GM18508 (cell line): ENCODE measurements at regions not wholly inside any gene's neighbourhood (a gene's known extent, or its start where the extent isn't known, plus 50 kb on each side); places are given as distances from the start of the nearest gene placed in this dataset.
A peak's percentile ranks its signal among the peaks of the same experiment; 100 is the strongest.

ENCODE experiments used
- ATAC-seq: cut with Tn5 transposase; IDR thresholded peaks from one replicate; pipeline ENCODE4 v1.9.1; 2021; ENCODE audit warnings: moderate number of reproducible peaks; ENCODE audit not compliant: insufficient read depth, unreplicated experiment

DNA sequence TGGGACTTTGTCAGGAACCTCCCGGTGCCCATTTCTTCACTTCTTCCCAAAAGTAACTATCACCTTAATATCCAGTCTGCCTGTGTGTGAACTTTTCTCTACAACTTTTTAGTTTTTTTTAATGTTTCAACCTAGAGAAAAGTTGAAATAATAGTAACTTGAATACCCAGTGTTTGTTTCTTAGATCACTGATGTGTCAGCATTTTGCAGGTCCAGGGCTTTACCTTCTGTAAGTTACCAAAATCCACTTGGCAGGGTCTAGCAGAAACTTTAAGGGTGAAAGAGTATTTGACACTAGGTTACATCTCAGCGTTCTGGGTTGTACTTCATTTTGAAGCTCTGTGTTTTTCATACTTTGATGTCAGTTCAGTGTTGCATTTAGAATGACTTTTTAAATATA, 372.7 kb downstream of the ARL4A start:
- ATAC-seq: no peak

DNA sequence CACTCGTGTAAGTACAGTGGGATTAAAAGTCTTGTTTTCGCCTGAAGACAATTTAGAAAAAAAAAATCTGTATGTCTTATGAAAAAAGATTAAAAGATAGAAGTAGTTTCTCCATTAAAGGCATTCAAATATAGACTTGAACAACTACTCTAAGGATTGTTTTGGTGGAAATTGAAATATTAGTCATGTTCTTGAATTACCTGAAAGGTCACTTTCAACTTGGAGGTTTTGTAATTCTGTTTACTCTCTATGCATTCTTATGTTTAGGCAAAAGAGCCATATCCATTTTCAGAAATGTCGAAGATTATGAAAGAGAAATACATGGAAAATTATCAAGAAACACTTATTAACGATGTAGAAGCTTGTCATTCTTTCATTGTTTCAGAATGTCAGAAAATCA, 373.7 kb downstream of the ARL4A start:
- no peak for ATAC-seq

DNA sequence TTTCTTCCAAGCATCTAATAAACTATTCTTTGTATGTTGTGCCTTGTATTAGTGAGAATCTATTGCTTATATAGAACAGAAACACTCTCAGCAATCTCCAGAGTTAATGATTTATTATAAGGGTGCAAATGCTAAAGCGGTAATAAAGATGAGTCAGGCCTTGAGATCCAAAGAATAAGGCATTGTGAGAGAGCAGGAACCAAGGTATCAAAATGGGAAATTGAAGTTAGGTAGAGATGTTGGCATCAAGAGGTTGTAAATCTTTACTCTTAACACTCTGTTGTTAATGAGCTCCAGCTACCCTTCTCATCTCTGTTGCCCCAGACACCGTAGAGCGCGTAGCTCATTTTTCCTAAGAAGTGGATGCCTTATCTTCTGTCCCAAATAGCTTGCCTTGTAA, 375.2 kb downstream of the ARL4A start:
- no peak for ATAC-seq

DNA sequence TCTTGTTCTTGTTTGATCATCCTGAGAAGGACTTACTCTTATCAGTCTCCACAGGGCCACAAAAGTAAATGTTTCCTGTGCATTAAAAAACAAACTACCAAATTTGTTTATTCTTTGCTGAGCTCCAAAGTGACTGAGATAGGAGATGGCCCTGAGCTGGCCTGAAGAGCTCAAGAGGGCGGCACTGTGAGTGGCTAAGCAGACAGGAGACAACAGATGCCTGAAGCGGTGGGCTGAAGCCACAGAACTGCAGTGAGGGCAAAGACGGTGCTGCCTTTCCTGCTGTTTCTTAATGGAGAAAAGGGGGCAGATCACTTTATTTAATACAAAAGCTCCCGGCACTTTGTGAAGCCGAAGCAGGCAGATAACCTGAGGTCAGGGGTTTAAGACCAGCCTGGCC, 379.6 kb downstream of the ARL4A start:
- no peak for ATAC-seq

DNA sequence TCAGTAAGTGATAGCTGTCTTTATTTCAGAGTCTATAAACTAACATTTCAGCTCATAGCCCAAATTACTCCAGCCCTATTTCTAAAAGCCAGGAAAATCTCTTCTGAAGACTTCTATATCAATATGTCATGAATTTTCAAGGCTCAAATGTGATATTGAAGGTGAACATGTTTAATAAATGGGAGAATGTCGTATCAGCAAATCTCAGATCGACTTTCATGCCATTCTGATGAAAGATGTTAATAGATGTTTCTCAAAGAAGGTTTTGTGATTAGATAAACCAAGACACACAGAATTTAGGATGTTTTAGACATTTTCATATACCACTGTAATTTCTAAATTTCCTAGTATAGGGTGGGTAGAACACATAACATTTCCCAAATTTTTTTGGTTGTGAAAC, 380.6 kb downstream of the ARL4A start:
- no peak for ATAC-seq

DNA sequence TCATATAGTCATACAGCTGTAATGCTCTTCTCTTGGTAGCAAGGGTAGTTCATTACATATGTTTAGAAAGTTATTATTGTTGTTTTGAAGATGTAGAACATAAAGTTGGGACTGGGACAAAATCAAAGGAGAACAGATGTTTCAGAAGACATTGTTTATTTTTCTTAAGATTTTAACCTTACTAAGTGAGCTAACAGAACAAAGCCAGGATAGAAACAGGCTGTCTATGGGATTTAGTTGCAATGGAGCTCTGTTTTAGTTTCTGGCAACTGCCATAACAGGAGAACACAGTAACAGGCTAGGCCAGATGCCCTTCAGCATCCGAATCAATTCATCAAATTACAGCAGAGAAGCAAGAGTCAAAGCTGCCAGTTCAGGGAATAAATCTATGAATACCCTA, 382.4 kb downstream of the ARL4A start:
- no peak for ATAC-seq

DNA sequence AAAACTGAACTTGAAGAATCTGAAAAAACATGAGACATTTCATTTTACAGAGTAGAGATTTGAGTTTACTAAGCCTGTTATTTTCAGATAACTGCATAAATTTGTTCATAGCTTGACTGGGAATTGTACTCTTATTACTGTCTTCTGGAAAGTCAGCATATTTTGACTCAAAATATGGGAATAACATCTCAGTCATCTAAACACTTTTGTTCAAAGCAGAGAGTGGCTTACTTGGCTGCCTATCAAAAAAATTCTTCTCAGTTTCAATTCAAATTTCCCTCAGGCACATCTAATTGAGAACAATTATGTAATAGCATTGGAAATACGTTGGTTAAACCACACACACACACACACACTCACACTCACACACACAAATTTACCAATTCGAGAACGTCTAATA, 384.6 kb downstream of the ARL4A start:
- no peak for ATAC-seq

DNA sequence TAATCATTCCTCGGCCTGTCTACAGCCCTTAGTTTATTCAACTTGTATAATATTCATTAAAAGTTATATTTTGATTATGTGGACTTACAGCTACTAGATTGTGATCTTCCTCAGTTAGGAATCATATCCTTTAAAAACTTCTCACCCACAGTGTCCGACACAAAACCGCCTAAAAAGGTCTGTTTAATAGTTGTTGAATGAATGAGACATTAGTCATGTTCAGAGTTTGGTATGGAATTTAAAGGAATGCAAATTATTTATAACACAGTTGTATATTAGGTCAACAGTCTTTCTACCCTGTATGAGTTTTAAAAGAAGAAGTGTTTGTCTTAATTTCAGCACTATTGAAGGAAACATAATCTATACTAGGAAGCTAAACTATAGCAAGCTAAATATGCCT, 390.0 kb downstream of the ARL4A start:
- ATAC-seq: no peak

DNA sequence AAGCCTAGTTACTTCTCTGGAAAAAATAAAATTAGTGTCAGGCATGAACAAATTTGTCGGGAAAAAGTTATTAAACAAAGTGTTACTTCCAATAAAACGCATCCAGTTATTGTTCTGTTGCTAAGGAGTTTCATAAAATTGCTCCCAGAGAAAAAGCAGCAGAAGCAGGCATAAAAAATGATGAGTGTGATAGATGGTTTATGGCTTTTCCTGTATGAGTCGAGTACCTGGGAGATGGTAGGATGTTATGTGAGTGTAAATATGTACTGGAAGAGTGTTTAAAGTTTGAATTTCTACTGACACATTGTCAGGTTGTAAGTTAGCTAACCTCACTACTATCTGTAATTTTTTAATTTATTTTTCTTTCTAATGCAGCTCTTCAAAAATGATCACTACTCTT, 390.7 kb downstream of the ARL4A start:
- ATAC-seq: no peak

DNA sequence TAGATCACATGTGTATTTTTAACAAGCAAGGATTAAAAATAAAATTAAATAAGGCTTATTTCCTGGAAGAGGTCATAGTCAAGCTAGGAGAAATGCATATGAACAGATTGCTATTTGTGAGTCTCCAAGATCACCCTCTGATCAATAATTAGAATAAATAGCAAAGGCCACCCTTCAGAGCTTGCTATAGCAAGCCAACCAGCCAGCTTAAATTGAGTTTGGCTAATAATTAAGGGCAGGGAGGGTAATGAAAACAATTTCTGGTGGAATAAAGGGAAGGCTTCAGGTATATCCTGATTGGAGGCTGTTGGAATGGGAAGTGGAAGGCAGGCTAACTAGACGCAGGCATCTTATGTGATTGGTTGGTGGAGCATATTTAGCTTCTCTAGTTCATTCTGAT, 403.5 kb downstream of the ARL4A start:
- no peak for ATAC-seq

DNA sequence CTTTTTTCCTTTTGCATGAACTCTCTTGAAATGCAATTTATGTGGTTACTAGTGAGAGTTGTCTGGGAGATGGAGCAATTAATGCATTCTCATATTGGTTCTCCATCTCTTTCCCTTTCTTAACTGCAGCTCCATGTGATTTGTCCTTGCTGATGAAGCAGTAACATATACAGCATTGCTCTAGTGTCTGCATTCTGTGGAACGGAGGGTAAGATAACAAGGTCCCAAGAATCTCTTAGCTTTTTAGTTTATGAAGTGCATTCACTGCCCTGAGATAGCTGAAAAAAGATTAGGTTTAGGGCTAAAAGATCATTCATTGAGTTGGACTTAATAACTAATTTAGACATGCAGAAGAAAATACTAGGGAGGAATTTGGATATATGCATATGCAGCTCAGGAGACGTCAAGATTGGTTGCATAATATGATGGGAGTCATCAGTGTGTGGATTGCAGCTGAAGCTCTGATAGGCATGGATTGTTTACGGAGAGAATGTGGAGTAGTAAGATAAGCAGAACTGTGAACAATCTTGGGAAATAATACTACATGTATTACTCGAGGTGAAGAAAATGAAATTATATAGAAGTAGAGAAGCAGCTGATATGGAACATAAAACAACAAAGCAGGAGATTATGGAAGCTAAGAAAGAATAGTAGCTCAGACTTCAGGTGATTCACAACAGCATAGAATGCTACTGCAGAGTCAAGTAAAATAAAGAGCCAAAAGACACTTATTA, 404.7 kb downstream of the ARL4A start:
- no peak for ATAC-seq

DNA sequence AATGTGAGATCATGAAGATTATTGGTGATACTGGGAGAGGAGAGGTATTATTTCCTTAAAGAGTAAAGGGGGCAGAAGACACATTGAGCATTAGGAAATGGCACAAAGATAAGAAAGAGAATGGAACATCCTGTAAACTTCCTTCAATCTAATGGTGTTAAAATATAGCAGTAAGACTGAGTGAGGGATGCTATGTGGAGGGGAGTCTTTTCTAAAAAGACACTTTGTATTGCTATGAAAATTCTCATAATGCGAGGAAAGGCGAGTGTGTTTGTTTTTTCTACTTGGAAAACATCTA, 405.2 kb downstream of the ARL4A start:
- ATAC-seq: no peak

DNA sequence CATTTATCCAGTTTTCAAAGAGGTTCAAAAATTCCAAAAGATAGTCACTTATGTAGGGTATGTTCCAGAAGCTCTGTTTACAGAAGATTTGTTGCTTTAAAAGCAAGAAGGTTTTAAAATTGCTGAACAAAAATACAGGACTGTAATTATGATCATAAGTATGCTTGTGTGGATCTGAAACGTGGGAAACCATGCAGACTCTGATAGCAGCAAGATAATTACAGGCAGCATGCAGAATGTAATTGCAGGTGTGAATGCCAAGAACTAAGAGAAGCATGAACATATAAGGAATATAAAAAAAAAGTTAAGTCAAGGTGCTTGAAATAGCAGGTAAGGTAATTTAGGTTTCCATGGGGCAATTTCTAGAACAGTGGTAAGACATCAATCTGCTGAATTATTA, 405.7 kb downstream of the ARL4A start:
- no peak for ATAC-seq

DNA sequence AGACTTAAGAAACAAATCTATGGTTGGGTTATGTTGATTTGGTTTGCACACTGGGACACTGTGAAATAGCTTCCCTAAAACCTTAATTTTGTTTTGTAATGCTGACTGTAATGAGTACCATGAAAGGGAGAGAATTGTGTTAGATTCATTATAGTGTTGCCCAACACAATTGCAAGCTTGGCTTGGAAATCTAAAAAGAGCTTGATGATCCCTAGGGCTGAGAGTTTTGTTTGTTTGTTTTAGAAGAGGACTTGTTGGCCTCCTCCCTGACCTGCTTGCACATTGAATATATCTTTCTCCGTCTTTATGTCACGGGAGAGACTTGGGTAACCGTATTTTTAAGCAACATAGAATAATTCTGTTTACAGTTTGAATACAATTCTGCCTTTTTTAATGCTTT, 410.1 kb downstream of the ARL4A start:
- ATAC-seq: no peak

DNA sequence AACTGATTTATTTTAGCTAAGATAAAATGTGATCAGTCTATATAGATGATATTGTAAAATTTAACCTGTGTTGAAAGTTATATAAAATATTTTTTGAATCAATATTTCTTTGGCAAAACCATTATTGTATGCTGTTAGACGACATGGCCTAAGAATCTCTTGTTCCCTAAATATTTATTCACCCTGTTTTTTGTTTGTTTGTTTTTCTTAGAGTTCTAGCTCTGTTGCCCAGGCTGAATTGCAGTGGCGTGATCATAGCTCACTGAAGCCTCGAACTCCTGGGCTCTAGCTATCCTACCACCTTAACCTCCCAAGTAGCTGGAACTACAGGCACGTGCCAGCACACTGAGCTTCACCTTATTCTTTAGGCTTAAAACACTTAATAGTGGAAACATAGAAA, 410.7 kb downstream of the ARL4A start:
- no peak for ATAC-seq

DNA sequence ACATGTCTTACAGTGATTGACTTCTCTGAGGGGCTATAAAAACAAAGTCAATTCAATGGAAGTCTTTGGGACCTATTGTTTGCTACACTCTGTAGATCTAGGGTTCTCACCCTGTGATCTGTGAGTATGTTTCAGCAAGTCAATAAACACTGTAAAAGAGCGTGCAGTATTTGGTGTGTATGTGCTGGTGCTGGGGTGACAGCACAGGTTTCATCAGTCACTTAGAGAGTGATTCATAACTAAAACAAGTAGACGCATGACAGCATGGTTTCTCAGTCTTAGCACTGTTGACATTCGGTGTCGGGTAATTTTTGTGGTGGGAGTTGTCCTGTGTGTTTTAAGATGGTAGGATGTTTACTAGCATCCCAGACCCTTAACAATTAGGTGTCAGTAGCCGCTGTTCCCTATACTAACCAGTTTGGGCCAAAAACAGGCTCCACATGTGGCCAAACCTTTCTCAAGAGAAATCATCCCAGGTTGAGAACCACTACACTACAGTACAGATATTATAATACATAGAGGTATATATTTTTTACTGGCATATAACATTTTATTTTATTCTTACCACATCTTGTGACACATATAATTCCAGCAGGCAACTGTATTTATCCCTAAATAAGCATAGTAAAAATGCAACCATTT, 411.8 kb downstream of the ARL4A start:
- peak; percentile 67 for ATAC-seq

DNA sequence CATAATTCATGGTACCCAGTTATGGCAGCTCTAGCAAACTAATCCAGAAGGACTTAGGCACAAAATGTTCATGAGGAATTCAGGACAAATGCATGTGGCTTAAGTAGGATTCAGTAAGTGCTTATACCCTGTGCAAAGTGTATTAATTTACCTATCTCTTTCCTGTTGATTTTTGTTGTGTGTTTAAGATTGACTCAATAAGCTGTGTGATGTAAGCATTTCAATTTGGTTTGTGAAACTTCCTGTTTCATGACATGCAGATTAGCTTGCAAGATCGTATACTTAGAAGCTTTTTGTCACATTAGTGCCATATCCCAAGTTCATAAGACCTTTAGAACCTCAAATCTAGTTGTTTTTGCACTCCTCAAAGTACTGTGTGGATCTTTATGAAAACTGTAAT, 416.7 kb downstream of the ARL4A start:
- ATAC-seq: no peak

DNA sequence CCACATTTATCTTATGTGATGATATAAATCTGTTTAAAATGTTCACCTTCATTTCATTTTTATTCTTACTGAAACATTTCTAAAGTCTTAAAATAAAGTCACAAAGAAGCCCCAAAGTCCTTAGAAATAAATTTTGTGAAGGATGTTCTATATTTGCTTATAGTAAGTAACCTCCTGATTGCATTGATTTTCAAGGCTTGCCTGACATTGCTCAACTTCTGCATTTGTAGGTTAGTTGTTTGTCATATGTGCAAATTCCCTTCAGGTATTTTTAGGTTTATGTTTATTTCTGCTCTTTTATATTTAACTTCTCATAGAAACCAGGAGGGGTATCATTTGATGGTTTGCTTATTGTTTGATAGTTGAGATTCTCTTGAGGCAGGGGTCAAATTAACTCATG, 417.8 kb downstream of the ARL4A start:
- ATAC-seq: no peak

DNA sequence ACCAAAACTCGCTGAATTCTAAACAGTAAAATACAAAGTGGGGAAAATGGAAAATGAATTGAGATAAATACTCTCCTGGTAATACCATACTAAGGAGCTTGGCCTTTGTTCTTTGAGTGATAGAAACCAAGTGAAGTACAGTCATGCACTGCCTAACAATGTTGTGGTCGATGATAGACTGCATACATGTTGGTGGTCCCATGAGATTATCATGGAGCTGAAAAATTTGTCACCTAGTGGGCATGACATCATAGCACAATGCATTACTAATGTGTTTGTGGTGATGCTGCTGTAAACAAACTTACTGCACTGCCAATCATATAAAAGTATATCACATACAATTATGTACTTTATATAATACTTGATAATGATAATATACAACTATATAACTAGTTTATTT, 419.1 kb downstream of the ARL4A start:
- no peak for ATAC-seq

DNA sequence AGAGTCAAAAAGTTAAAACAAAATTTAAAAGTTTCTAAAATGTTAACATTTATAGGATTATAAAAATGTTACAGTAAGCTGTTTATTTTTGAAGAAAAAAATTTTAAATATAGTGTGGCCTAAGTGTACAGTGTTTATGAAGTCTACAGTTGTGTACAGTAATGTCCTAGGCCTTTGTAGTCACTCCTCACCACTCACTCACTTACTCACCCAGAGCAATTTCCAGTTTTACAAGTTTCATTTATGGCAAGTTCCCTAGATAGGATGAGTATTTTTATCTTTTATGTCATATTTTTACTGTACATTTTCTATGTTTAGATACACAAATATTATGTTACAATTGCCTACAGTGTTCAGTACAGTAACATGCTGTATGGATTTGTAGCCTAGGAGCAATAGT, 419.9 kb downstream of the ARL4A start:
- no peak for ATAC-seq

DNA sequence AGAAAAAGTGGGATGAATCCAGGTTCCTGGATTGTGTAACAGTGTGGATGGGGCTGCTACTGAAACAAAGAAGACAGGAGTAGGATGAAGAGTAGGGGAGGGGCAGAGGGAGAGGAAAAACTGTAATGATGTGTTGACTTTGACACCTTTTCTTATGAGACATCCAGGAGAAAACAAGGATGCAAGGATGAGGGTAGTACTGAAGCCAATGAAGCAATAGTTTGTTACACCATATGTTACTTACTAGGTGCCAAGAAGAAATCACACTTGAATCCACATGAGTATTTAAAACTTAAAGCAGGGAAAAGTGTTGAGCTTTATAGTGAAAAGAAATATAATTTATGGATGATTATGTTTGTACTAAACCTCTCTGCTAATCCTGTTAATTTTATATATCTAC, 420.6 kb downstream of the ARL4A start:
- ATAC-seq: no peak

DNA sequence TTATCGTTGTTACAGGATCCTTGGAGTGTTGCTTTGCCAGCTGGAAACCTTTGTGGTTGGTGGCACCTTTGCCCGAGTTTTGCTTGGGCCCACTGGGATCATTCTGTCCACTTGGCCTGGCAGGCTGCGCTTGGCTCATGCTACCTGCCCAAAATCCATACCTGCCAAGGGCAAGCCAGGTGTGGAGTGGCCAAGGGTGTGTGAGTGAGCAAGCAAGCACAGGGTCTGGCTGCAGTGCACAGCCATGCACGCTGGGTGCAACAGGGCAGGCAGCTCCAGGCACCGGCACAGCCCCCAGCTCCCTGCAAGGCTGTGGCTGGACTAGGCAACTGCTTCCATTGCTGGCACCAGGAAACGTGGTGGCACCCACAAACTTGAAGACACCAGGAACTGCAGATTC, 421.8 kb downstream of the ARL4A start:
- ATAC-seq: no peak

DNA sequence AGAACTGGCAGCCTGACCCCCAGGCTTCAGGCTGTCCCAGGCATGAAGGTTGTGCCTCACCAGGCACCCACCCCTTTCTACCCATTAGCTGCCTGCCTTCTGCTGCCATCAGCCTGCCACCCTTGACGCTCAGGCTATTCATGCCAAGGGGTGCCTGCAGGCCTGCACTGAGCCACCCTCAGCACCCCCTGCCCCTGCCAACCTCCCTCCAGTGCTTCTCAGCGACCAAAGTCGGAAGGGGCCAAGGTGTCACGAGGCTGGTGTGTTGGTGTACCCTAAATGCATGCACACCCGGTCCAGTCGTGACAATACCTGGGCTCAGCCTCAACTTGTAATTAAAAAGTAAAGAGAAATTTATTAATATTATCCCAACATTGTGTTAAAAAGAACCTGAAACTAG, 422.7 kb downstream of the ARL4A start:
- ATAC-seq: no peak
